ENCODE measurements at regions not wholly inside any gene's neighbourhood (a gene's known extent, or its start where the extent isn't known, plus 50 kb on each side); places are given as distances from the start of the nearest gene placed in this dataset.
A peak's percentile ranks its signal among the peaks of the same experiment; 100 is the strongest.

GRCh38 chr17:77451245-77451893 is 310.6 kb downstream of the SEC14L1 start:
- TF ChIP-seq, protein P1, sequence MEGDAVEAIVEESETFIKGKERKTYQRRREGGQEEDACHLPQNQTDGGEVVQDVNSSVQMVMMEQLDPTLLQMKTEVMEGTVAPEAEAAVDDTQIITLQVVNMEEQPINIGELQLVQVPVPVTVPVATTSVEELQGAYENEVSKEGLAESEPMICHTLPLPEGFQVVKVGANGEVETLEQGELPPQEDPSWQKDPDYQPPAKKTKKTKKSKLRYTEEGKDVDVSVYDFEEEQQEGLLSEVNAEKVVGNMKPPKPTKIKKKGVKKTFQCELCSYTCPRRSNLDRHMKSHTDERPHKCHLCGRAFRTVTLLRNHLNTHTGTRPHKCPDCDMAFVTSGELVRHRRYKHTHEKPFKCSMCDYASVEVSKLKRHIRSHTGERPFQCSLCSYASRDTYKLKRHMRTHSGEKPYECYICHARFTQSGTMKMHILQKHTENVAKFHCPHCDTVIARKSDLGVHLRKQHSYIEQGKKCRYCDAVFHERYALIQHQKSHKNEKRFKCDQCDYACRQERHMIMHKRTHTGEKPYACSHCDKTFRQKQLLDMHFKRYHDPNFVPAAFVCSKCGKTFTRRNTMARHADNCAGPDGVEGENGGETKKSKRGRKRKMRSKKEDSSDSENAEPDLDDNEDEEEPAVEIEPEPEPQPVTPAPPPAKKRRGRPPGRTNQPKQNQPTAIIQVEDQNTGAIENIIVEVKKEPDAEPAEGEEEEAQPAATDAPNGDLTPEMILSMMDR (conservative IDR thresholded peaks at IDR 0.05; ENCODE audit: low read depth, low read length) = no peak
- H3K4me3 ChIP-seq (ENCODE audit: low read length) = peak overlapping the region; percentile 57
- no peak for DNase-seq (ENCODE audit: low read depth)

- no peak for DNase-seq (ENCODE audit: low read depth)
- TF ChIP-seq, protein P1 (conservative IDR thresholded peaks at IDR 0.05; ENCODE audit: low read depth, low read length) = no peak
- H3K4me3 ChIP-seq (ENCODE audit: low read length) = peak overlapping the region; percentile 57
These were observed 311.4 kb downstream of the SEC14L1 start for GRCh38 chr17:77451894-77452852.

DNA sequence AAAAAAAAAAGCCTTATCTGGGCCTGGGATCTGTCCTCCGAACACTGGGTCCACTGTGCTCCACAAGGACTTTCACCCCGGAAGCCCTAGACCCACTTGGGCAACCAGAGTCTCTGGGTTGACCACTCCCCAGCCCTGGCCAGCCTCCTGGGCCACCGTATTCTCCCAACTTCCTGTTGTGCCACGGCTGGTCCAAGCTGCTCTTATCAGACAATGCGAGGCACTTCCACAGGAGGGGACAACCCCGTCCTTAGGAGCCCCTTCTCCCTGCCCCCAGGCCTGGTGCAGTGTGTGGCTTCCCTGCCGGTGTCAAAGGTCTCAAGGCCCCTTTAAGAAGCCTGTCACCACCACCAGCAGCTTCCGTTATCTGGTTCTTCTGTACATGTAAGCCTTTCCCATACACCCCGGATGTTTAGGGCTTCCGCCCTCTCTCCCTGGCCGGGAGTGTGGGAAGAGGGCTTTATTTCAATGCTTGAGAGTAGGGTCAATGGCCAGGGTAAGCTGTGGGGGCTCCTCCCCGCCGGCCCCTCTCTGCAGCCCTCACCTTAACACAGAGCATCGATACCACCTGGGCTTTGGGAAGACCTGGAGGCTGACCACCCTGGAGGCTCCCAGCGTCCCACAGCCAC is 313.0 kb downstream of the SEC14L1 start:
- H3K4me3 ChIP-seq (ENCODE audit: low read length) = no peak overlapping the region
- TF ChIP-seq, protein P1 (conservative IDR thresholded peaks at IDR 0.05; ENCODE audit: low read depth, low read length) = no peak
- DNase-seq (ENCODE audit: low read depth) = no peak

GRCh38 chr17:77454242-77455095 is 313.7 kb downstream of the SEC14L1 start:
- TF ChIP-seq, protein P1 (conservative IDR thresholded peaks at IDR 0.05; ENCODE audit: low read depth, low read length) = no peak
- no peak for DNase-seq (ENCODE audit: low read depth)
- no peak overlapping the region for H3K4me3 ChIP-seq (ENCODE audit: low read length)

GRCh38 chr17:77455111-77455890 is 314.5 kb downstream of the SEC14L1 start:
- DNase-seq (ENCODE audit: low read depth) = peak; percentile 90
- H3K4me3 ChIP-seq (ENCODE audit: low read length) = no peak overlapping the region
- TF ChIP-seq, protein P1 (conservative IDR thresholded peaks at IDR 0.05; ENCODE audit: low read depth, low read length) = no peak

DNA sequence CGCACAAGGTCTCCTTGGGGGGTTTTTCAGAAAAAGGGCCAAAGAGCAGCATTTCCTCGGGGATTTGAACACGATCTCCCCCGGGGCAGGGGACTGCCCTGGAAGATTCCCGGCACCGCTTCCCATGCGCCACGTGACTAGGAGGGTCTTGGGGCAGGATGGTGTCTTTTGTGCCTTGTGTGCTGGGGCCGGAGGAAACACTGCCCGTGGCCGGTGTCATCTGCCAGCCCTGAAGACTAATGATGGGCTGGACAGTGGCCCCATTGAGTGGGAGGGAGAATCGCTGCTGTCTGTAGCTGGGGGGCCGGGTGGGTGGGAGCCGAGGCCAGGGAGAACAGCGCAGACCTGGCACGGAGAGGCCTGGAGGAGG is 315.1 kb downstream of the SEC14L1 start:
- no peak for DNase-seq (ENCODE audit: low read depth)
- no peak overlapping the region for H3K4me3 ChIP-seq (ENCODE audit: low read length)
- TF ChIP-seq, protein P1 (conservative IDR thresholded peaks at IDR 0.05; ENCODE audit: low read depth, low read length) = no peak
